Neural cell (in vitro differentiated cells): ENCODE measurements at regions not wholly inside any gene's neighbourhood (a gene's known extent, or its start where the extent isn't known, plus 50 kb on each side); places are given as distances from the start of the nearest gene placed in this dataset.

Source experiments
- H2AFZ ChIP-seq: fragments of 200-600, 300-800 bp; sonication (generic), shearing (Covaris generic); 2 replicates; pipeline ENCODE4 v1.6.0; 2014; ENCODE audit warnings: low read depth, mild to moderate bottlenecking, antibody characterized with exemption, low read length, moderate library complexity
- H3F3A ChIP-seq: fragments of 200-600 bp; shearing (Covaris generic); 2 replicates; pipeline ENCODE4 v1.6.1; 2016; ENCODE audit warnings: mild to moderate bottlenecking, moderate library complexity, mixed read lengths, antibody characterized with exemption, low read length; ENCODE audit not compliant: insufficient read depth, poor library complexity, severe bottlenecking
- H3K27ac ChIP-seq: fragments of 200-600, 300-800 bp; sonication (generic), shearing (Covaris generic); 2 replicates; pipeline ENCODE4 v1.5.1; 2014; ENCODE audit warnings: mild to moderate bottlenecking, low read length, moderate library complexity
- H3K27me3 ChIP-seq: fragments of 300-800, 200-600 bp; sonication (generic), shearing (Covaris generic); 2 replicates; pipeline ENCODE4 v1.6.0; 2014; ENCODE audit warnings: mild to moderate bottlenecking, low read depth, low read length, moderate library complexity; ENCODE audit not compliant: insufficient read depth
- H3K36me3 ChIP-seq: fragments of 300-800, 200-600 bp; sonication (generic), shearing (Covaris generic); 2 replicates; pipeline ENCODE4 v1.5.1; 2014; ENCODE audit warnings: mild to moderate bottlenecking, antibody characterized with exemption, low read length, moderate library complexity; ENCODE audit not compliant: insufficient read depth
- H3K4me2 ChIP-seq: fragments of 300-800, 200-600 bp; sonication (generic), shearing (Covaris generic); 2 replicates; pipeline ENCODE4 v1.6.0; 2014; ENCODE audit warnings: mild to moderate bottlenecking, low read length
- H3K4me3 ChIP-seq: fragments of 300-800, 200-600 bp; sonication (generic), shearing (Covaris generic); 2 replicates; pipeline ENCODE4 v1.5.1; 2014; ENCODE audit warnings: mild to moderate bottlenecking, low read length, moderate library complexity
- H3K79me2 ChIP-seq: fragments of 200-600 bp; shearing (Covaris generic); replicated peaks from 2 replicates; pipeline ENCODE4 v1.6.0; 2014; ENCODE audit warnings: mild to moderate bottlenecking, low read length, moderate library complexity; ENCODE audit not compliant: insufficient read depth
- H3K9ac ChIP-seq: fragments of 300-800, 200-600 bp; sonication (generic), shearing (Covaris generic); 2 replicates; pipeline ENCODE4 v1.6.1; 2016; ENCODE audit warnings: mild to moderate bottlenecking, low read length, mixed read lengths
- H3K9me2 ChIP-seq: fragments of 200-600 bp; shearing (Covaris generic); 2 replicates; pipeline ENCODE4 v1.6.1; 2016; ENCODE audit warnings: mild to moderate bottlenecking, low read length, mixed read lengths; ENCODE audit not compliant: insufficient read depth
- H3K9me3 ChIP-seq: fragments of 200-600, 300-800 bp; sonication (generic), shearing (Covaris generic); 2 replicates; pipeline ENCODE4 v1.6.1; 2016; ENCODE audit warnings: mild to moderate bottlenecking, mixed run types, low read length, moderate library complexity, mixed read lengths
- H4K20me1 ChIP-seq: fragments of 200-600 bp; shearing (Covaris generic); 2 replicates; pipeline ENCODE4 v1.6.1; 2016; ENCODE audit warnings: mild to moderate bottlenecking, mixed run types; ENCODE audit not compliant: insufficient read depth
- EP300 ChIP-seq: fragments of 450-650 bp; conservative IDR thresholded peaks from 2 replicates; pipeline ENCODE4 v1.6.1; 2014; ENCODE audit warnings: antibody characterized with exemption, mild to moderate bottlenecking, moderate library complexity; ENCODE audit not compliant: poor library complexity, severe bottlenecking
- EZH2 ChIP-seq: fragments of 200-600, 300-800 bp; shearing (Covaris generic), sonication (generic); IDR thresholded peaks from 2 replicates; pipeline ENCODE4 v1.6.1; 2014; ENCODE audit warnings: antibody characterized with exemption, low read length, borderline replicate concordance, mild to moderate bottlenecking; ENCODE audit not compliant: insufficient read depth, poor library complexity, severe bottlenecking
- MXI1 ChIP-seq: fragments of 450-650 bp; conservative IDR thresholded peaks from 2 replicates; pipeline ENCODE4 v1.6.1; 2014; ENCODE audit warnings: antibody characterized with exemption, mild to moderate bottlenecking; ENCODE audit not compliant: poor library complexity, severe bottlenecking
- POLR2AphosphoS5 ChIP-seq: IDR thresholded peaks from 2 replicates; pipeline ENCODE4 v1.6.1; 2012
- RAD21 ChIP-seq: fragments of 450-650 bp; conservative IDR thresholded peaks from 2 replicates; pipeline ENCODE4 v1.6.1; 2014; ENCODE audit warnings: antibody characterized with exemption, mild to moderate bottlenecking, moderate library complexity
- SMC3 ChIP-seq: fragments of 450-650 bp; conservative IDR thresholded peaks from 2 replicates; pipeline ENCODE4 v1.6.1; 2014; ENCODE audit warnings: antibody characterized with exemption, mild to moderate bottlenecking, moderate library complexity; ENCODE audit not compliant: poor library complexity
- TAF1 ChIP-seq: IDR thresholded peaks from 2 replicates; pipeline ENCODE4 v1.6.1; 2012; ENCODE audit warnings: low read depth
- TF ChIP-seq, protein P1 (sequence below): IDR thresholded peaks from 2 replicates; pipeline ENCODE4 v1.6.1; 2012; ENCODE audit warnings: borderline replicate concordance
- TF ChIP-seq, protein P2 (sequence below): fragments of 450-650 bp; IDR thresholded peaks from 2 replicates; pipeline ENCODE4 v1.5.1; 2014; ENCODE audit warnings: antibody characterized with exemption, mild to moderate bottlenecking, moderate library complexity; ENCODE audit not compliant: poor library complexity, severe bottlenecking

- TF ChIP-seq, protein P1, sequence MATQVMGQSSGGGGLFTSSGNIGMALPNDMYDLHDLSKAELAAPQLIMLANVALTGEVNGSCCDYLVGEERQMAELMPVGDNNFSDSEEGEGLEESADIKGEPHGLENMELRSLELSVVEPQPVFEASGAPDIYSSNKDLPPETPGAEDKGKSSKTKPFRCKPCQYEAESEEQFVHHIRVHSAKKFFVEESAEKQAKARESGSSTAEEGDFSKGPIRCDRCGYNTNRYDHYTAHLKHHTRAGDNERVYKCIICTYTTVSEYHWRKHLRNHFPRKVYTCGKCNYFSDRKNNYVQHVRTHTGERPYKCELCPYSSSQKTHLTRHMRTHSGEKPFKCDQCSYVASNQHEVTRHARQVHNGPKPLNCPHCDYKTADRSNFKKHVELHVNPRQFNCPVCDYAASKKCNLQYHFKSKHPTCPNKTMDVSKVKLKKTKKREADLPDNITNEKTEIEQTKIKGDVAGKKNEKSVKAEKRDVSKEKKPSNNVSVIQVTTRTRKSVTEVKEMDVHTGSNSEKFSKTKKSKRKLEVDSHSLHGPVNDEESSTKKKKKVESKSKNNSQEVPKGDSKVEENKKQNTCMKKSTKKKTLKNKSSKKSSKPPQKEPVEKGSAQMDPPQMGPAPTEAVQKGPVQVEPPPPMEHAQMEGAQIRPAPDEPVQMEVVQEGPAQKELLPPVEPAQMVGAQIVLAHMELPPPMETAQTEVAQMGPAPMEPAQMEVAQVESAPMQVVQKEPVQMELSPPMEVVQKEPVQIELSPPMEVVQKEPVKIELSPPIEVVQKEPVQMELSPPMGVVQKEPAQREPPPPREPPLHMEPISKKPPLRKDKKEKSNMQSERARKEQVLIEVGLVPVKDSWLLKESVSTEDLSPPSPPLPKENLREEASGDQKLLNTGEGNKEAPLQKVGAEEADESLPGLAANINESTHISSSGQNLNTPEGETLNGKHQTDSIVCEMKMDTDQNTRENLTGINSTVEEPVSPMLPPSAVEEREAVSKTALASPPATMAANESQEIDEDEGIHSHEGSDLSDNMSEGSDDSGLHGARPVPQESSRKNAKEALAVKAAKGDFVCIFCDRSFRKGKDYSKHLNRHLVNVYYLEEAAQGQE: no peak
- TF ChIP-seq SMC3 (no peak), POLR2AphosphoS5 (no peak), EZH2 (no peak), MXI1 (no peak), TAF1 (no peak), EP300 (no peak), RAD21 (no peak)
- TF ChIP-seq, protein P2, sequence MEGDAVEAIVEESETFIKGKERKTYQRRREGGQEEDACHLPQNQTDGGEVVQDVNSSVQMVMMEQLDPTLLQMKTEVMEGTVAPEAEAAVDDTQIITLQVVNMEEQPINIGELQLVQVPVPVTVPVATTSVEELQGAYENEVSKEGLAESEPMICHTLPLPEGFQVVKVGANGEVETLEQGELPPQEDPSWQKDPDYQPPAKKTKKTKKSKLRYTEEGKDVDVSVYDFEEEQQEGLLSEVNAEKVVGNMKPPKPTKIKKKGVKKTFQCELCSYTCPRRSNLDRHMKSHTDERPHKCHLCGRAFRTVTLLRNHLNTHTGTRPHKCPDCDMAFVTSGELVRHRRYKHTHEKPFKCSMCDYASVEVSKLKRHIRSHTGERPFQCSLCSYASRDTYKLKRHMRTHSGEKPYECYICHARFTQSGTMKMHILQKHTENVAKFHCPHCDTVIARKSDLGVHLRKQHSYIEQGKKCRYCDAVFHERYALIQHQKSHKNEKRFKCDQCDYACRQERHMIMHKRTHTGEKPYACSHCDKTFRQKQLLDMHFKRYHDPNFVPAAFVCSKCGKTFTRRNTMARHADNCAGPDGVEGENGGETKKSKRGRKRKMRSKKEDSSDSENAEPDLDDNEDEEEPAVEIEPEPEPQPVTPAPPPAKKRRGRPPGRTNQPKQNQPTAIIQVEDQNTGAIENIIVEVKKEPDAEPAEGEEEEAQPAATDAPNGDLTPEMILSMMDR: no peak
- no peak overlapping the region for H2AFZ ChIP-seq
These were observed 470.8 kb downstream of the LMO4 start for GRCh38 chr1:87799451-87799850.

DNA sequence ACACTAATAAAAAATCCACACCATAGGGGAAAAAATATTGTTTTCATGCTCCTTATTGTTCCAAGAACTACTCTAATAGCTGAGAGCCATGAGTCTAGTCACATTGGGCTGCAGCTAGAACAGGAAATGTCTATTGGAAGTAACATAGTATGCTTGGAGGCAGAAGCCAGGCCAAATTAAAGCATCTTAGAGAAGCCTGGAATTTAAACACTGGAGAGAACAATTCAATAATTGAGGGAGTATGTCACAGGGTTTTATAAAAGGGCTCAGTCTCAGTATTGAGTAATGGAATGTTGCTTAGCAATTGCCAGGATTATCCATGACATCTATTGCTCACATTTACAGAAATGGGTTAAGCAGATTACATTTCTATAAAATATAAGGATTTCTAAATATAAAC is 471.3 kb downstream of the LMO4 start:
- Histone ChIP-seq H4K20me1 (no peaks in the 10 kb centered on the region), H3K4me3 (no peak overlapping the region), H3K4me2 (no peak overlapping the region), H3K36me3 (no peaks in the 10 kb centered on the region), H3K27ac (no peak overlapping the region), H3K9me2 (no peaks in the 10 kb centered on the region), H2AFZ (no peak overlapping the region), H3K79me2 (no peaks in the 10 kb centered on the region), H3F3A (no peaks in the 10 kb centered on the region), H3K27me3 (no peaks in the 10 kb centered on the region), H3K9me3 (no peaks in the 10 kb centered on the region), H3K9ac (no peak overlapping the region)
- TF ChIP-seq, protein P1: no peak
- TF ChIP-seq RAD21 (no peak), TAF1 (no peak)

More at GRCh38 chr1:87799451-87799850, 470.8 kb downstream of the LMO4 start:
- Histone ChIP-seq H3K36me3 (no peaks in the 10 kb centered on the region), H3F3A (no peaks in the 10 kb centered on the region), H3K9me3 (no peaks in the 10 kb centered on the region), H3K79me2 (no peaks in the 10 kb centered on the region), H3K9ac (no peak overlapping the region), H3K9me2 (no peaks in the 10 kb centered on the region), H3K27ac (no peak overlapping the region), H4K20me1 (no peaks in the 10 kb centered on the region), H3K27me3 (no peaks in the 10 kb centered on the region), H3K4me3 (no peak overlapping the region), H3K4me2 (no peak overlapping the region)
